SK-N-SH (cell line): ENCODE measurements at regions not wholly inside any gene's neighbourhood (a gene's known extent, or its start where the extent isn't known, plus 50 kb on each side); places are given as distances from the start of the nearest gene placed in this dataset.

Source experiments
- CTCF ChIA-PET: fragments of 300-600, 350-600 bp; formaldehyde crosslinking; extraction: SDS; loops from one replicate; lab custom pipeline; 2021; lab: Yijun Ruan, JAX
- POLR2A ChIA-PET: fragments of 350-600 bp; sonication (Branson Sonifier 250); formaldehyde crosslinking; extraction: SDS; loops from one replicate; lab custom pipeline; 2020; ENCODE audit warnings: antibody characterized with exemption, inconsistent platforms; lab: Yijun Ruan, JAX
- DNase-seq: peaks from one replicate; pipeline ENCODE4 v3.0.0; 2012
- H2AFZ ChIP-seq: fragments of 200-600 bp; sonication (generic); 2 replicates; pipeline ENCODE4 v1.8.1; 2016; ENCODE audit warnings: antibody characterized with exemption, mild to moderate bottlenecking, low read depth
- H3F3A ChIP-seq: fragments of 200-600 bp; sonication (generic); replicated peaks from 2 replicates; pipeline ENCODE3; 2016; ENCODE audit warnings: antibody characterized with exemption, mild to moderate bottlenecking; ENCODE audit not compliant: insufficient read depth
- H3K27ac ChIP-seq, 2 experiments: fragments of 200-500 bp in 1 of 2; fragments of 200-600 bp in 1 of 2; sonication (Bioruptor generic) in 1 of 2; sonication (generic), shearing (Covaris generic) in 1 of 2; 2 replicates each; pipeline versions ENCODE4 v1.5.1 to v1.6.1; 2014 to 2016; ENCODE audit warnings: low read depth in 2 of 2, inconsistent platforms in 1 of 2, low read length in 1 of 2, mild to moderate bottlenecking in 1 of 2, mixed read lengths in 1 of 2
- H3K27me3 ChIP-seq: fragments of 200-600 bp; sonication (generic), shearing (Covaris generic); 2 replicates; pipeline ENCODE4 v1.6.1; 2016; ENCODE audit warnings: mixed run types; ENCODE audit not compliant: insufficient read depth
- H3K36me3 ChIP-seq, 2 experiments: fragments of 200-500 bp in 1 of 2; fragments of 200-600 bp in 1 of 2; sonication (Bioruptor generic) in 1 of 2; sonication (generic) in 1 of 2; replicated peaks in 1 of 2; 2 replicates each; pipeline versions ENCODE3 to v1.5.1; 2014 to 2016; ENCODE audit warnings: low read length in 1 of 2, mild to moderate bottlenecking in 1 of 2; ENCODE audit not compliant: insufficient read depth in 2 of 2, control insufficient read depth in 1 of 2
- H3K4me1 ChIP-seq, 2 experiments: fragments of 200-500 bp in 1 of 2; fragments of 200-600 bp in 1 of 2; sonication (Bioruptor generic) in 1 of 2; sonication (generic), shearing (Covaris generic) in 1 of 2; 2 replicates each; pipeline versions ENCODE4 v1.5.1 to v1.6.1; 2014 to 2016; ENCODE audit warnings: low read depth in 1 of 2, low read length in 1 of 2, mixed run types in 1 of 2; ENCODE audit not compliant: insufficient read depth in 2 of 2, control insufficient read depth in 1 of 2
- H3K4me2 ChIP-seq: fragments of 200-600 bp; sonication (generic), shearing (Covaris generic); 2 replicates; pipeline ENCODE4 v1.6.1; 2017; ENCODE audit warnings: mixed run types
- H3K4me3 ChIP-seq, 2 experiments: fragments of 200-500 bp in 1 of 2; fragments of 200-600 bp in 1 of 2; sonication (Bioruptor generic) in 1 of 2; sonication (generic), shearing (Covaris generic) in 1 of 2; 2 replicates each; pipeline versions ENCODE4 v1.5.1 to v1.8.1; 2014 to 2016; ENCODE audit warnings: low read depth in 2 of 2, inconsistent platforms in 1 of 2, low read length in 1 of 2, mild to moderate bottlenecking in 1 of 2, mixed read lengths in 1 of 2, moderate library complexity in 1 of 2
- H3K79me2 ChIP-seq: fragments of 200-600 bp; sonication (generic); 2 replicates; pipeline ENCODE4 v1.8.1; 2017; ENCODE audit warnings: mild to moderate bottlenecking; ENCODE audit not compliant: insufficient read depth
- H3K9ac ChIP-seq: fragments of 200-600 bp; sonication (generic); 2 replicates; pipeline ENCODE4 v1.6.1; 2017; ENCODE audit warnings: mixed run types
- H3K9me2 ChIP-seq: fragments of 200-600 bp; sonication (generic); 2 replicates; pipeline ENCODE4 v1.6.1; 2017; ENCODE audit warnings: mixed run types
- H3K9me3 ChIP-seq: fragments of 200-600 bp; sonication (generic); 2 replicates; pipeline ENCODE4 v1.6.1; 2017; ENCODE audit warnings: mixed run types, mild to moderate bottlenecking, moderate library complexity
- H4K20me1 ChIP-seq: fragments of 200-600 bp; sonication (generic); 2 replicates; pipeline ENCODE4 v1.6.1; 2017; ENCODE audit warnings: mild to moderate bottlenecking, mixed run types; ENCODE audit not compliant: insufficient read depth
- ELF1 ChIP-seq: IDR thresholded peaks from 2 replicates; pipeline ENCODE4 v1.4.0; 2012
- FOSL2 ChIP-seq: IDR thresholded peaks from 2 replicates; pipeline ENCODE4 v1.4.0; 2012; ENCODE audit warnings: low read depth, mild to moderate bottlenecking, moderate library complexity, borderline replicate concordance
- FOXJ3 ChIP-seq: sonication (generic); formaldehyde crosslinking; IDR thresholded peaks from 2 replicates; pipeline ENCODE4 v1.5.1; 2020; ENCODE audit warnings: mild to moderate bottlenecking, missing genetic modification reagents
- FOXM1 ChIP-seq: IDR thresholded peaks from 2 replicates; pipeline ENCODE4 v1.4.0; 2012; ENCODE audit warnings: low read depth, mild to moderate bottlenecking
- MXI1 ChIP-seq: IDR thresholded peaks from 2 replicates; pipeline ENCODE4 v1.6.1; 2012; ENCODE audit warnings: mild to moderate bottlenecking, low read depth, low read length, improper control_type of control experiment
- NRF1 ChIP-seq: IDR thresholded peaks from 2 replicates; pipeline ENCODE4 v1.6.1; 2012; ENCODE audit warnings: low read depth, mild to moderate bottlenecking, low read length
- RFX5 ChIP-seq: IDR thresholded peaks from 2 replicates; pipeline ENCODE4 v1.6.1; 2012; ENCODE audit warnings: mild to moderate bottlenecking, improper control_type of control experiment, low read length
- RXRA ChIP-seq: IDR thresholded peaks from 2 replicates; pipeline ENCODE4 v1.4.0; 2012; ENCODE audit warnings: low read depth, mild to moderate bottlenecking, borderline replicate concordance
- TAF1 ChIP-seq: IDR thresholded peaks from 2 replicates; pipeline ENCODE4 v1.6.1; 2012; ENCODE audit warnings: low read depth, mild to moderate bottlenecking, low read length, moderate library complexity, borderline replicate concordance
- WGBS: methylation state at CpG from one replicate; pipeline ENCODE4 v1.1.6; 2017; ENCODE audit warnings: low lambda C conversion rate; 5-methylcytosine and 5-hydroxymethylcytosine counted together
- TF ChIP-seq, protein P1 (sequence below): fragments of 200-600 bp; sonication (generic); IDR thresholded peaks from 2 replicates; pipeline ENCODE4 v1.6.1; 2017; ENCODE audit warnings: antibody characterized with exemption, mild to moderate bottlenecking, moderate library complexity
- TF ChIP-seq, protein P2 (sequence below): IDR thresholded peaks from 2 replicates; pipeline ENCODE4; 2012
- TF ChIP-seq, protein P3 (sequence below): fragments of 150-350 bp; IDR thresholded peaks from 2 replicates; pipeline ENCODE4 v1.6.1; 2017; ENCODE audit warnings: antibody characterized with exemption, low read length, low read depth, borderline replicate concordance

GRCh38 chr2:239526038-239526437 lies 125.2 kb upstream of the HDAC4 start:
- H3K36me3 ChIP-seq = no peaks in the 10 kb centered on the region
- POLR2A ChIA-PET = no interaction called here
- no peaks in the 10 kb centered on the region for H3F3A ChIP-seq
- H3K4me3 ChIP-seq = no peak overlapping the region
- H3K9me3 ChIP-seq = no peaks in the 10 kb centered on the region
- no peak for DNase-seq
- CTCF ChIA-PET = no interaction called here
- H3K79me2 ChIP-seq = no peaks in the 10 kb centered on the region
- no peak overlapping the region for H2AFZ ChIP-seq
- H3K4me1 ChIP-seq = peaks cover 0 to 4% of the 10 kb centered on the region in 2 experiments; a peak in 1 of 4 replicates
- H3K27me3 ChIP-seq = no peaks in the 10 kb centered on the region
- H3K9me2 ChIP-seq = no peaks in the 10 kb centered on the region
- TF ChIP-seq TAF1 = no peak
- no peak for TF ChIP-seq RXRA
- TF ChIP-seq, protein P1, sequence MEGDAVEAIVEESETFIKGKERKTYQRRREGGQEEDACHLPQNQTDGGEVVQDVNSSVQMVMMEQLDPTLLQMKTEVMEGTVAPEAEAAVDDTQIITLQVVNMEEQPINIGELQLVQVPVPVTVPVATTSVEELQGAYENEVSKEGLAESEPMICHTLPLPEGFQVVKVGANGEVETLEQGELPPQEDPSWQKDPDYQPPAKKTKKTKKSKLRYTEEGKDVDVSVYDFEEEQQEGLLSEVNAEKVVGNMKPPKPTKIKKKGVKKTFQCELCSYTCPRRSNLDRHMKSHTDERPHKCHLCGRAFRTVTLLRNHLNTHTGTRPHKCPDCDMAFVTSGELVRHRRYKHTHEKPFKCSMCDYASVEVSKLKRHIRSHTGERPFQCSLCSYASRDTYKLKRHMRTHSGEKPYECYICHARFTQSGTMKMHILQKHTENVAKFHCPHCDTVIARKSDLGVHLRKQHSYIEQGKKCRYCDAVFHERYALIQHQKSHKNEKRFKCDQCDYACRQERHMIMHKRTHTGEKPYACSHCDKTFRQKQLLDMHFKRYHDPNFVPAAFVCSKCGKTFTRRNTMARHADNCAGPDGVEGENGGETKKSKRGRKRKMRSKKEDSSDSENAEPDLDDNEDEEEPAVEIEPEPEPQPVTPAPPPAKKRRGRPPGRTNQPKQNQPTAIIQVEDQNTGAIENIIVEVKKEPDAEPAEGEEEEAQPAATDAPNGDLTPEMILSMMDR = no peak
- TF ChIP-seq ELF1 = no peak
- H3K27ac ChIP-seq = no peak overlapping the region
- no peaks in the 10 kb centered on the region for H4K20me1 ChIP-seq
- 48% methylated on average over 6 of the region's 8 CpGs for WGBS
- H3K9ac ChIP-seq = no peak overlapping the region
- no peak overlapping the region for H3K4me2 ChIP-seq

DNA sequence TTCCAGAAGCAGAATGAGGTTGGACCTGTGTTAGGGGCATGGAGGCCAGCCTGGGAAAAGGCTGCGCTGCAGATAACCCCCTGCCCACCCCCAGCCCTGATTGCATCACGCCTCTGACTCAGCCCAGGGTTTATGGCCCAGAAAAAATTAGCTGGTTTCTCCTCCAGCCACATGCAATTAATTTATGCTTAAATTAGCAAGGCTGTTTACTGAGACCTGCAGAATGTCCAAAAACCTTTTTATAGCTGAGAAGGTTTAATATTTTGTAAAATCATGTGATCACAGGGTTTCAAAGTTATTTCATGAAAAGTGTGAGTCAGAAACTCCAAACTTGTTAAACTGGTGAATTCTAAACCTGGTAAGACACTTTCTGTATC lies 123.1 kb upstream of the HDAC4 start:
- DNase-seq = no peak
- H3K9me2 ChIP-seq = no peaks in the 10 kb centered on the region
- H3K9me3 ChIP-seq = no peaks in the 10 kb centered on the region
- peaks cover 0 to 10% of the 10 kb centered on the region in 2 experiments; a peak in 1 of 4 replicates for H3K4me1 ChIP-seq
- 8% methylated on average over 2 of the region's 2 CpGs for WGBS
- H3K4me2 ChIP-seq = no peak overlapping the region
- ChIA-PET CTCF (interaction anchor here (0.7 to 1.4 kb wide), 2 partner anchors 176 to 497 kb away, joined by 3 read pairs; no protein-coding TSS in a partner anchor), POLR2A (interaction anchor here (1.1 kb wide), 1 partner anchor 50 kb away, joined by 4 read pairs; no protein-coding TSS in a partner anchor)
- H2AFZ ChIP-seq = no peak overlapping the region
- no peak overlapping the region for H3K4me3 ChIP-seq
- no peak overlapping the region for H3K9ac ChIP-seq
- H3F3A ChIP-seq = no peaks in the 10 kb centered on the region
- H3K36me3 ChIP-seq = no peaks in the 10 kb centered on the region
- TF ChIP-seq MXI1 (no peak), ELF1 (no peak), FOSL2 (no peak), RXRA (no peak)
- no peaks in the 10 kb centered on the region for H3K79me2 ChIP-seq
- no peak overlapping the region for H3K27ac ChIP-seq
- no peaks in the 10 kb centered on the region for H3K27me3 ChIP-seq
- H4K20me1 ChIP-seq = no peaks in the 10 kb centered on the region

DNA sequence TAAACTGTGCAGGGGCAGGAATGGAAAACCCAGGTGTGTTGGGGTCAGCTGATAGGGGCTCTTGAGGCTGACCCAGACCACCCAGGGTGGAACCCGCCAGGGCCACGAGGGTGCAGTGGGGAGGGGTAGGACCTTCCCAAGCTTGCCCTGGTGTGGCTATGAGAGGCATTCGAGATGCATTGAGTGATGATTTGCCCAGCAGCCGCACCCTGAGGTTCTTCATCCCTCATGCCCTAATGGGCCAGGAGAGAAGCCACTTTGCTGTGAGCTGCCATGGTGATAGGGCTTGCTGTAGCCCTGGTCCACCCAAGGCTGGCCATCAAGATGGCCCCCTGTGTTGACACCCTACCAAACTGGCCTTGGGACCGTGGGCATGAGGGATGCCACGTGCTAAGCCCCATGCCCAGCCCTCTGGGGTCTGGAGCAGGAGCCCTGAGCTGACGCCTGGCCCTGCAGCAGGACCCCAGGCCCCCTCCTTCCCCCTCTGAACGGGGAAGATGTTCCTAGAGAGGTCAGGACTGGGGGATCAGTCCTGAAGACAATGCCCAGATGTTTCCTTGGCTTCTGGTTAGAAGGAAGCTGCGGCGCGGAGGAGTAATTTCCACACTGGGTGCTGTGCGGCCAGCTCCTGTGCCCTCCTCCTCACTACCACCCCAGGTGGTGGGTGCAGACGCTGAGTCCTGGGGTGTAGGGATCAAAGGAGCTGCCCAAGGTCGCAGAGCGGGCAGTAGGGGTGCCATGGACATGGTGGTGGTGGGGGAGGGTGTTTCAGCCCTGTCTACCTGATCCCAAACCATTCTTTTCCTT lies 122.5 kb upstream of the HDAC4 start:
- H3K4me2 ChIP-seq = no peak overlapping the region
- no peak overlapping the region for H3K4me3 ChIP-seq
- H4K20me1 ChIP-seq = no peaks in the 10 kb centered on the region
- 13% methylated on average over 3 of the region's 15 CpGs for WGBS
- H3K9me3 ChIP-seq = no peaks in the 10 kb centered on the region
- ChIA-PET CTCF (interaction anchor here (0.7 to 1.4 kb wide), 2 partner anchors 177 to 498 kb away, joined by 3 read pairs; no protein-coding TSS in a partner anchor), POLR2A (interaction anchor here (1.1 kb wide), 1 partner anchor 51 kb away, joined by 4 read pairs; no protein-coding TSS in a partner anchor)
- H3K9me2 ChIP-seq = no peaks in the 10 kb centered on the region
- H3K4me1 ChIP-seq = peaks cover 0 to 12% of the 10 kb centered on the region in 2 experiments; a peak in 1 of 4 replicates
- no peaks in the 10 kb centered on the region for H3K27me3 ChIP-seq
- no peak for DNase-seq
- no peaks in the 10 kb centered on the region for H3K36me3 ChIP-seq
- no peak overlapping the region for H2AFZ ChIP-seq
- H3K9ac ChIP-seq = no peak overlapping the region
- no peaks in the 10 kb centered on the region for H3F3A ChIP-seq
- no peaks in the 10 kb centered on the region for H3K79me2 ChIP-seq
- H3K27ac ChIP-seq = no peak overlapping the region
- TF ChIP-seq NRF1 (no peak), RFX5 (no peak), FOXJ3 (CRISPR knock-in tag) (no peak), FOXM1 (no peak), ELF1 (no peak), RXRA (no peak)
- TF ChIP-seq, protein P2, sequence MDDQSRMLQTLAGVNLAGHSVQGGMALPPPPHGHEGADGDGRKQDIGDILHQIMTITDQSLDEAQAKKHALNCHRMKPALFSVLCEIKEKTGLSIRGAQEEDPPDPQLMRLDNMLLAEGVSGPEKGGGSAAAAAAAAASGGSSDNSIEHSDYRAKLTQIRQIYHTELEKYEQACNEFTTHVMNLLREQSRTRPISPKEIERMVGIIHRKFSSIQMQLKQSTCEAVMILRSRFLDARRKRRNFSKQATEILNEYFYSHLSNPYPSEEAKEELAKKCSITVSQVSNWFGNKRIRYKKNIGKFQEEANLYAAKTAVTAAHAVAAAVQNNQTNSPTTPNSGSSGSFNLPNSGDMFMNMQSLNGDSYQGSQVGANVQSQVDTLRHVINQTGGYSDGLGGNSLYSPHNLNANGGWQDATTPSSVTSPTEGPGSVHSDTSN = no peak
- TF ChIP-seq, protein P3, sequence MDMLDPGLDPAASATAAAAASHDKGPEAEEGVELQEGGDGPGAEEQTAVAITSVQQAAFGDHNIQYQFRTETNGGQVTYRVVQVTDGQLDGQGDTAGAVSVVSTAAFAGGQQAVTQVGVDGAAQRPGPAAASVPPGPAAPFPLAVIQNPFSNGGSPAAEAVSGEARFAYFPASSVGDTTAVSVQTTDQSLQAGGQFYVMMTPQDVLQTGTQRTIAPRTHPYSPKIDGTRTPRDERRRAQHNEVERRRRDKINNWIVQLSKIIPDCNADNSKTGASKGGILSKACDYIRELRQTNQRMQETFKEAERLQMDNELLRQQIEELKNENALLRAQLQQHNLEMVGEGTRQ = no peak
- TF ChIP-seq, protein P1 = no peak
